Activated B cell treated with CpG ODN at 0.5 μM for 24 hours (primary cell): ENCODE measurements at regions not wholly inside any gene's neighbourhood (a gene's known extent, or its start where the extent isn't known, plus 50 kb on each side); places are given as distances from the start of the nearest gene placed in this dataset.

Experiments used
- ATAC-seq: fragments of 200-7000 bp; cut with Tn5 transposase; one replicate; pipeline ENCODE4 v1.10.0; 2021; ENCODE audit warnings: low read depth, mild to moderate bottlenecking, moderate library complexity
- CTCF ChIA-PET: fragments of 350-600 bp; sonication (Branson Sonifier 250); formaldehyde crosslinking; loops from one replicate; lab custom pipeline; 2021; ENCODE audit warnings: antibody characterized with exemption; lab: Charles Lee
- POLR2A ChIA-PET: fragments of 350-600 bp; sonication (Branson Sonifier 250); formaldehyde crosslinking; loops from one replicate; lab custom pipeline; 2021; ENCODE audit warnings: antibody characterized with exemption; lab: Charles Lee
- DNase-seq: peaks from one replicate; pipeline ENCODE4 v3.0.0; 2022
- H3K27ac Mint-ChIP-seq: one replicate; pipeline ENCODE4 v1.8.0; 2020; ENCODE audit warnings: mixed read lengths
- H3K27me3 Mint-ChIP-seq: one replicate; pipeline ENCODE4 v1.8.0; 2021; ENCODE audit warnings: mixed read lengths
- H3K36me3 Mint-ChIP-seq: one replicate; pipeline ENCODE4 v1.8.0; 2021; ENCODE audit warnings: low read depth, mixed read lengths
- H3K4me1 Mint-ChIP-seq: one replicate; pipeline ENCODE4 v1.8.0; 2021; ENCODE audit warnings: mixed read lengths
- H3K4me3 Mint-ChIP-seq: one replicate; pipeline ENCODE4 v1.8.0; 2020; ENCODE audit warnings: mild to moderate bottlenecking, mixed read lengths
- H3K9me3 Mint-ChIP-seq: one replicate; pipeline ENCODE4 v1.8.0; 2020; ENCODE audit warnings: mixed read lengths
- intact Hi-C: fragments of 100-400 bp; cut with micrococcal nuclease; formaldehyde crosslinking; loops from one replicate; pipeline ENCODE4 v1.15.1; 2024
- TF ChIP-seq, protein P1 (sequence below): fragments of 200-600 bp; IDR thresholded peaks from one replicate; pipeline ENCODE4 v1.8.0; 2022; ENCODE audit warnings: antibody characterized with exemption, mild to moderate bottlenecking

DNA sequence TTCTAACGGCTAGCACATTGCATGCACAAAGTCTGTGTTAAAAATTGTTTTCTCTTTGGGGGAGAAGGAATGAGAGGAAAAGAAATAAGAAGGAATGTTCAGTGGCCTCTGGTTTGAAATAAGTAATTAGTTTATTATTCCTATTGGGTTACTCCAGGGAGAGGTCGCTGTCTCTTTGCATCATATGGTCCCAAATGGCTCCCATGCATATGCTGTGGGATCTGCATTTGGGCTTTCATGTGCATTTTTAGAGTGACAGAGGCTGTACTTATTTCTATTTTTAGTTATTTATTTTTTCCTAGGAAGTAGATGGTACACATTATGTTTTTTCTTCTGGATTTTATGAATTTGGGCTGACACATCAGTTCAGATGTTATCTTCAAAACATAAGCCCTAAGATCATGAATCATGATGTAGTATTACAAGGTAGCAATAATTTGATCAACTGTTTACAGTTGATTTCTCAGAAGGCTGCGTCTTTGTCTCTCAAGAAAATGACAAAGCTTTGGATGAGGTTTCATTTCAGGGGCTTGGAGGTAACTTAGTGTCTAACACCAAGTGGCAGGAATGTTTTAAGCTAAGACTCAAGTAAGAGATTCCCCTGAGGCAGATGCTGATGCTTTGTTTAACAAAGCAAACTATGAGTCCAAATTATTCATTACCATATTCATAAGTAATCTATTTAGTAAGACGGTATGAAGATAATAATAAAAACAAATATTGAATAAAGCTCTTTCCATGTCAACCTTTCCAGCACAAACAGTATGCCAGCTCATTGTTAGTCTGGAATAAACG is 247.7 kb downstream of the NSUN3 start:
- no peaks in the 10 kb centered on the region for H3K4me1 Mint-ChIP-seq
- no peak overlapping the region for H3K27ac Mint-ChIP-seq
- no peak overlapping the region for H3K4me3 Mint-ChIP-seq
- ChIA-PET POLR2A (no interaction called here), CTCF (no interaction called here)
- H3K27me3 Mint-ChIP-seq, result no peaks in the 10 kb centered on the region
- ATAC-seq (no peak), DNase-seq (no peak)
- H3K9me3 Mint-ChIP-seq, result no peaks in the 10 kb centered on the region
- TF ChIP-seq, protein P1, sequence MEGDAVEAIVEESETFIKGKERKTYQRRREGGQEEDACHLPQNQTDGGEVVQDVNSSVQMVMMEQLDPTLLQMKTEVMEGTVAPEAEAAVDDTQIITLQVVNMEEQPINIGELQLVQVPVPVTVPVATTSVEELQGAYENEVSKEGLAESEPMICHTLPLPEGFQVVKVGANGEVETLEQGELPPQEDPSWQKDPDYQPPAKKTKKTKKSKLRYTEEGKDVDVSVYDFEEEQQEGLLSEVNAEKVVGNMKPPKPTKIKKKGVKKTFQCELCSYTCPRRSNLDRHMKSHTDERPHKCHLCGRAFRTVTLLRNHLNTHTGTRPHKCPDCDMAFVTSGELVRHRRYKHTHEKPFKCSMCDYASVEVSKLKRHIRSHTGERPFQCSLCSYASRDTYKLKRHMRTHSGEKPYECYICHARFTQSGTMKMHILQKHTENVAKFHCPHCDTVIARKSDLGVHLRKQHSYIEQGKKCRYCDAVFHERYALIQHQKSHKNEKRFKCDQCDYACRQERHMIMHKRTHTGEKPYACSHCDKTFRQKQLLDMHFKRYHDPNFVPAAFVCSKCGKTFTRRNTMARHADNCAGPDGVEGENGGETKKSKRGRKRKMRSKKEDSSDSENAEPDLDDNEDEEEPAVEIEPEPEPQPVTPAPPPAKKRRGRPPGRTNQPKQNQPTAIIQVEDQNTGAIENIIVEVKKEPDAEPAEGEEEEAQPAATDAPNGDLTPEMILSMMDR, result no peak
- intact Hi-C loops, result no loop called here
- no peaks in the 10 kb centered on the region for H3K36me3 Mint-ChIP-seq

DNA sequence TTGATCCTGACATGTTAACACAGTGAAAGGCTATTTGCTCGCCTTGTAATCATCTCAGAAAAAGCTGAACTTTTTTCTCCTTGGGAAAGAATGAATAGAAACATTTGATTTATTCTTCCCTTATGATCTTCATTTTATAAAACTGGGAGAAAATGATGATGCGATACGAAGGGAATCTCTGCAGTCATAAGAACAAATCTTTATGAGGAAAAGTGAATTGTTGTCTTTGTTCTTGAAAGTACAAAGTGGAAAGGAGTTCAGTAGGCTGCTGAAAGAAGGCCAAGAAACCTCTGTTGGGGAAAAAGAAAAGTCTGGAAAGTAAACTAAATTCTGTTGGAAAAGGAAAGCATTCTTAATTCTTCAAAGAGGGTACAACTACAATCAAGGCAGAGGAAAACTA is 248.8 kb downstream of the NSUN3 start:
- H3K27ac Mint-ChIP-seq, result no peak overlapping the region
- ChIA-PET POLR2A (no interaction called here), CTCF (no interaction called here)
- intact Hi-C loops, result no loop called here
- DNase-seq (no peak), ATAC-seq (no peak)
- H3K9me3 Mint-ChIP-seq, result no peaks in the 10 kb centered on the region
- H3K4me1 Mint-ChIP-seq, result no peaks in the 10 kb centered on the region
- TF ChIP-seq, protein P1, result no peak
- no peaks in the 10 kb centered on the region for H3K36me3 Mint-ChIP-seq
- no peak overlapping the region for H3K4me3 Mint-ChIP-seq
- H3K27me3 Mint-ChIP-seq, result no peaks in the 10 kb centered on the region

DNA sequence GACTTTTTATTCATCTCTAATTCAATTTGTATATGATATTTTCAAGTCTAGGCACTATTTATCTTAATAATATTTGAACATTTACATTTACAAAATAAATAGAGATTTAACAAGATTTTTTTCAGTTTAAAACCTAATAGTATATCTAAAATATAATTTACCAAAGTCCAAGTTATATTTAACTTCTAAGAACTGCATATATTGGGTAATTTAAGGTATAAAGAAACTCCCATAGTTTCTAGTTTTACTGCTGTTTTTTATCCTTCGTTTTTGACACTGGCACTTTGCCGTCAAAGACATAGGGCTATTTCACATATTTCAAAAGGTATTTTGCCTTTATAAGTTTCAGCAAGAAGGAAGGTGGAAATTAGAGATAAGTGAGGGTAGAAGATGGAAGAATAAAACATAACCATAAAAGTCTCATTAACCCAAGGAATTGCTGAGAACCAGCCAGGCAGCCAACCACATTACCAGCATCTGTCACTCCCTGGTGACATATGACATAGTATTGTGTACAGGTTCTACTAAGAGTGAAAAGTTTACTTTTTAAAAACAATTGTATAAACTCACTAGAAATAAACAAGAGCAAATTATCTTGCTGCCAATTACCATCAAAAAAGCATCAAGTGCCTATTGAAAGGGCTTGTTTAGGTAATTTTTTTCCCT is 251.5 kb downstream of the NSUN3 start:
- Mint-ChIP-seq H3K4me1 (no peaks in the 10 kb centered on the region), H3K27me3 (no peaks in the 10 kb centered on the region), H3K9me3 (no peaks in the 10 kb centered on the region), H3K27ac (no peak overlapping the region), H3K36me3 (no peaks in the 10 kb centered on the region), H3K4me3 (no peak overlapping the region)
- intact Hi-C loops, result no loop called here
- CTCF ChIA-PET, result no interaction called here
- POLR2A ChIA-PET, result no interaction called here
- ATAC-seq (no peak), DNase-seq (no peak)
- TF ChIP-seq, protein P1, result no peak

DNA sequence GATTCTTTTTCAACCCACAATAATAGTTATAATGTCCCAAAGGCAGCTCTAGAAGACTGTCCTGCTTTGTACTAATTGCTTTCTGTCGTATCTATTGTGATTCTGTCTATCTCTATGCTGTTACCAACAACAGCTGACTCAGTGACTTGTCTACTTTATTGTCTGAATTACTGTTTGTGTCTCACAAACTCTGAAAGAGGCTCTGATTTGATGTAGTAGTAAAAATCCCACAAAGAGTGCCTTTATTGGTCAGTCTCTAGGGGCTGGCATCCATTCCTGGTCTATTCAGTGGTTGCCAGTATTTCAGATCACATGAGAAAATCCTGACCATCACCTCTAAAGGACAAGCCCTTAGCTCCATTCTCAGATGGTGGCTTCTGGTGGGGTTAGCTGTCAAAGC is 254.2 kb downstream of the NSUN3 start:
- intact Hi-C loops, result no loop called here
- DNase-seq, result no peak
- TF ChIP-seq, protein P1, result no peak
- ATAC-seq, result no peak
- Mint-ChIP-seq H3K27me3 (no peaks in the 10 kb centered on the region), H3K36me3 (no peaks in the 10 kb centered on the region), H3K4me1 (no peaks in the 10 kb centered on the region), H3K27ac (no peak overlapping the region), H3K4me3 (no peak overlapping the region), H3K9me3 (no peaks in the 10 kb centered on the region)
- POLR2A ChIA-PET, result no interaction called here
- CTCF ChIA-PET, result no interaction called here

- POLR2A ChIA-PET, result no interaction called here
- CTCF ChIA-PET, result no interaction called here
- DNase-seq (no peak), ATAC-seq (no peak)
- no peak overlapping the region for H3K4me3 Mint-ChIP-seq
- no peaks in the 10 kb centered on the region for H3K27me3 Mint-ChIP-seq
- H3K4me1 Mint-ChIP-seq, result no peaks in the 10 kb centered on the region
- H3K9me3 Mint-ChIP-seq, result peaks cover 5% of the 10 kb centered on the region
- no peak overlapping the region for H3K27ac Mint-ChIP-seq
- intact Hi-C loops, result no loop called here
- no peaks in the 10 kb centered on the region for H3K36me3 Mint-ChIP-seq
- TF ChIP-seq, protein P1, result no peak
Observed at GRCh38 chr3:94323596-94323995, 260.7 kb downstream of the NSUN3 start.
